GM12801 (cell line): ENCODE measurements at regions not wholly inside any gene's neighbourhood (a gene's known extent, or its start where the extent isn't known, plus 50 kb on each side); places are given as distances from the start of the nearest gene placed in this dataset.

Source experiments
- CTCF ChIP-seq: IDR thresholded peaks from one replicate; pipeline ENCODE4 v1.5.1; 2011; ENCODE audit warnings: control low read depth; ENCODE audit not compliant: insufficient read length; ENCODE audit errors: extremely low read depth

- no peak for TF ChIP-seq CTCF
These were observed 489.1 kb upstream of the SALL1 start for GRCh38 chr16:51640196-51640595.

- TF ChIP-seq CTCF = no peak
These were observed 487.5 kb upstream of the SALL1 start for GRCh38 chr16:51638339-51639135.

GRCh38 chr16:51637770-51638094, 486.7 kb upstream of the SALL1 start:
- TF ChIP-seq CTCF = no peak

GRCh38 chr16:51636920-51637769, 486.1 kb upstream of the SALL1 start:
- TF ChIP-seq CTCF = no peak

GRCh38 chr16:51635181-51635580, 484.1 kb upstream of the SALL1 start:
- TF ChIP-seq CTCF = no peak

GRCh38 chr16:51630076-51630475, 479.0 kb upstream of the SALL1 start:
- no peak for TF ChIP-seq CTCF

- no peak for TF ChIP-seq CTCF
These were observed 478.5 kb upstream of the SALL1 start for GRCh38 chr16:51629576-51629975.
